K562 (cell line): ENCODE measurements at regions not wholly inside any gene's neighbourhood (a gene's known extent, or its start where the extent isn't known, plus 50 kb on each side); places are given as distances from the start of the nearest gene placed in this dataset.

Source experiments
- ATAC-seq: fragments of 200-7000 bp; cut with Tn5 transposase; 3 replicates; pipeline ENCODE4 v1.9.1; 2020; ENCODE audit warnings: moderate library complexity
- BruUV-seq: library from RNA; stranded (reverse); fragments of 400-500 nt; replicated peaks from 2 replicates; lab custom pipeline; 2021; lab: Mats Ljungman, UMichigan
- CTCF ChIA-PET: fragments of 300-600 bp; formaldehyde crosslinking; extraction: SDS; loops from one replicate; lab custom pipeline; 2021; ENCODE audit warnings: low intra/inter-chr PET ratio; lab: Yijun Ruan, JAX
- POLR2A ChIA-PET: fragments of 300-600, 350-650 bp; sonication (Branson Sonifier 250); formaldehyde crosslinking; extraction: SDS; loops from one replicate; lab custom pipeline; 2021; ENCODE audit warnings: antibody characterized with exemption, inconsistent platforms; lab: Yijun Ruan, JAX
- DNase-seq, 4 experiments: peaks; one replicate each; pipeline versions ENCODE4 v3.0.0 to v3.0.0-alpha.2; 2011 to 2018; ENCODE audit warnings: low spot score in 3 of 4, mixed read lengths in 3 of 4; ENCODE audit errors: extremely low read depth in 1 of 4
- FAIRE-seq: peaks from 2 replicates; lab custom pipeline; 2011; peaks lifted over from hg19 to GRCh38; lab: Jason Lieb, UNC
- H2AFZ ChIP-seq: 2 replicates; pipeline ENCODE4 v1.6.0; 2011; ENCODE audit warnings: low read depth, low read length, control low read depth, inconsistent platforms
- H3K27ac ChIP-seq: fragments of 200-600 bp; 3 replicates; pipeline ENCODE4 v1.8.0; 2011; ENCODE audit warnings: low read depth, mild to moderate bottlenecking, control low read depth, inconsistent platforms, low read length, moderate library complexity, mixed read lengths; ENCODE audit errors: extremely low read depth
- H3K27me3 ChIP-seq, 2 experiments: fragments of 300-600 bp in 1 of 2; 2 replicates in 1 of 2; 3 replicates in 1 of 2; pipeline versions ENCODE4 v1.6.0 to v1.8.0; 2011; ENCODE audit warnings: inconsistent platforms in 2 of 2, low read length in 2 of 2, mild to moderate bottlenecking in 1 of 2, mixed read lengths in 1 of 2, moderate library complexity in 1 of 2; ENCODE audit not compliant: control insufficient read depth in 2 of 2, insufficient read depth in 2 of 2
- H3K36me3 ChIP-seq: fragments of 300-600 bp; 3 replicates; pipeline ENCODE4 v1.8.0; 2011; ENCODE audit warnings: mild to moderate bottlenecking, low read length, inconsistent platforms; ENCODE audit not compliant: control insufficient read depth, insufficient read depth
- H3K4me1 ChIP-seq, 2 experiments: fragments of 200-600 bp in 1 of 2; replicated peaks in 1 of 2; 2 replicates in 1 of 2; 3 replicates in 1 of 2; pipeline versions ENCODE4 v1.5.1 to v1.8.0; 2011; ENCODE audit warnings: inconsistent platforms in 2 of 2, low read length in 2 of 2, mild to moderate bottlenecking in 1 of 2, mixed read lengths in 1 of 2, moderate library complexity in 1 of 2; ENCODE audit not compliant: control insufficient read depth in 2 of 2, insufficient read depth in 2 of 2
- H3K4me2 ChIP-seq: 2 replicates; pipeline ENCODE4 v1.6.1; 2011; ENCODE audit warnings: low read length, control low read depth, inconsistent platforms, mixed read lengths; ENCODE audit not compliant: insufficient read depth
- H3K4me3 ChIP-seq: fragments of 200-600 bp; sonication (generic), shearing (Covaris generic); 2 replicates; pipeline ENCODE4 v1.5.1; 2016; ENCODE audit warnings: control low read depth, inconsistent platforms
- H3K79me2 ChIP-seq: fragments of 200-600 bp; 3 replicates; pipeline ENCODE4 v1.8.0; 2011; ENCODE audit warnings: low read length, inconsistent platforms; ENCODE audit not compliant: control insufficient read depth, insufficient read depth
- H3K9ac ChIP-seq, 2 experiments: 2 replicates each; pipeline versions ENCODE4 v1.6.0 to v1.6.1; 2011; ENCODE audit warnings: low read depth in 2 of 2, low read length in 2 of 2, control low read depth in 1 of 2, inconsistent platforms in 1 of 2, mild to moderate bottlenecking in 1 of 2, mixed read lengths in 1 of 2; ENCODE audit not compliant: insufficient read depth in 1 of 2
- H3K9me1 ChIP-seq: one replicate; pipeline ENCODE4 v1.6.0; 2011; ENCODE audit warnings: inconsistent platforms, mild to moderate bottlenecking, low read length, moderate library complexity; ENCODE audit not compliant: control insufficient read depth, insufficient read depth
- H3K9me3 ChIP-seq: replicated peaks from 2 replicates; pipeline ENCODE4 v1.5.1; 2011; ENCODE audit warnings: low read depth, low read length, inconsistent platforms; ENCODE audit not compliant: control insufficient read depth, insufficient read depth
- H4K20me1 ChIP-seq: replicated peaks from 2 replicates; pipeline ENCODE4 v1.6.1; 2011; ENCODE audit warnings: low read length, inconsistent platforms, mixed read lengths; ENCODE audit not compliant: control insufficient read depth, insufficient read depth
- CBX3 ChIP-seq, 2 experiments: IDR thresholded peaks; 1 replicate in 1 of 2; 2 replicates in 1 of 2; pipeline ENCODE4 v1.6.1; 2012; ENCODE audit warnings: inconsistent platforms in 2 of 2, low read length in 2 of 2, borderline replicate concordance in 1 of 2, control low read depth in 1 of 2
- DNMT1 ChIP-seq: fragments of 450-650 bp; IDR thresholded peaks from 2 replicates; pipeline ENCODE4 v1.6.1; 2016; ENCODE audit warnings: antibody characterized with exemption, mild to moderate bottlenecking
- EHMT2 ChIP-seq: fragments of 450-650 bp; IDR thresholded peaks from 2 replicates; pipeline ENCODE4 v1.6.1; 2018; ENCODE audit warnings: antibody characterized with exemption
- KHSRP ChIP-seq: fragments of 450-650 bp; IDR thresholded peaks from 2 replicates; pipeline ENCODE4 v1.6.1; 2017
- MAFF ChIP-seq: IDR thresholded peaks from 2 replicates; pipeline ENCODE4 v1.6.1; 2012; ENCODE audit warnings: low read length, improper control_type of control experiment
- MYBL2 ChIP-seq, 2 experiments: fragments of 450-650 bp in 1 of 2; sonication (generic) in 1 of 2; formaldehyde crosslinking in 1 of 2; IDR thresholded peaks; 2 replicates each; pipeline versions ENCODE4 v1.6.1 to v1.8.1; 2017 to 2022; ENCODE audit warnings: borderline replicate concordance in 1 of 2, inconsistent platforms in 1 of 2, low read depth in 1 of 2, mild to moderate bottlenecking in 1 of 2, missing genetic modification reagents in 1 of 2, moderate library complexity in 1 of 2
- SMARCA5 ChIP-seq: fragments of 450-650 bp; IDR thresholded peaks from 2 replicates; pipeline ENCODE4 v1.6.1; 2016
- TEAD4 ChIP-seq, 2 experiments: sonication (generic) in 1 of 2; formaldehyde crosslinking in 1 of 2; IDR thresholded peaks; 2 replicates each; pipeline versions ENCODE4 v1.6.1 to v1.8.0; 2012 to 2022; ENCODE audit warnings: borderline replicate concordance in 1 of 2, inconsistent platforms in 1 of 2, low read length in 1 of 2, mild to moderate bottlenecking in 1 of 2, missing genetic modification reagents in 1 of 2
- THRAP3 ChIP-seq: fragments of 450-650 bp; IDR thresholded peaks from 2 replicates; pipeline ENCODE4 v1.6.1; 2016; ENCODE audit warnings: mild to moderate bottlenecking, inconsistent platforms, borderline replicate concordance
- ZBTB17 ChIP-seq: fragments of 450-650 bp; formaldehyde crosslinking; IDR thresholded peaks from 2 replicates; pipeline ENCODE4 v1.4.0; 2020; ENCODE audit warnings: mild to moderate bottlenecking
- ZFP36 ChIP-seq: fragments of 150-350 bp; IDR thresholded peaks from 2 replicates; pipeline ENCODE4 v1.6.1; 2018; ENCODE audit warnings: low read length, low read depth; ENCODE audit not compliant: partially characterized antibody
- ZNF445 ChIP-seq: fragments of 250-450 bp; sonication (Bioruptor Pico); IDR thresholded peaks from 2 replicates; pipeline ENCODE4 v1.4.0; 2020; ENCODE audit warnings: low read depth, mild to moderate bottlenecking, moderate library complexity
- WGBS: fragments of 100-300 bp; shearing (Covaris generic); methylation state at CpG from one replicate; pipeline ENCODE4 v1.1.6; 2016; ENCODE audit warnings: low coverage, mixed read lengths; ENCODE audit not compliant: insufficient coverage; ENCODE audit errors: missing lambda C conversion rate; 5-methylcytosine and 5-hydroxymethylcytosine counted together
- in situ Hi-C: fragments of 300-500 bp; cut with MboI; formaldehyde crosslinking; loops from 4 replicates; pipeline ENCODE4 v1.15.0; 2018; ENCODE audit warnings: inconsistent platforms, mixed read lengths
- intact Hi-C: fragments of 100-400 bp; cut with micrococcal nuclease; formaldehyde crosslinking; loops from 2 replicates; pipeline ENCODE4 v1.14.2; 2022

- ChIA-PET POLR2A (no interaction called here), CTCF (interaction anchor here (1.1 to 1.3 kb wide), 2 partner anchors 48 to 464 kb away, joined by 7 to 12 read pairs; no protein-coding TSS in a partner anchor)
- ATAC-seq (no peak), DNase-seq (no peak)
- intact Hi-C loops, result loop anchor here (1.0 to 5.0 kb wide), 2 partner anchors 48 to 440 kb away; no protein-coding TSS in a partner anchor
- Histone ChIP-seq H3K4me3 (no peak overlapping the region), H3K4me1 (no peaks in the 10 kb centered on the region), H3K27ac (no peak overlapping the region)
- TF ChIP-seq DNMT1, result no peak
- TF ChIP-seq ZNF445, result no peak
- TF ChIP-seq SMARCA5, result no peak
- no peak for TF ChIP-seq THRAP3
- TF ChIP-seq ZFP36, result no peak
- TF ChIP-seq CBX3 (IDR thresholded peaks at IDR 0.05; ENCODE audit: borderline replicate concordance in 1 of 2, low read length in 2 of 2), result no peak
- TF ChIP-seq KHSRP, result no peak
- no peak for TF ChIP-seq TEAD4 (IDR thresholded peaks at IDR 0.05; ENCODE audit: low read length)
- no peak for TF ChIP-seq TEAD4 (CRISPR knock-in tag; IDR thresholded peaks at IDR 0.05; ENCODE audit: borderline replicate concordance)
- no peak for TF ChIP-seq EHMT2
- no peak for TF ChIP-seq ZBTB17 (CRISPR knock-in tag)
- no peak for TF ChIP-seq MYBL2 (IDR thresholded peaks at IDR 0.05; ENCODE audit: low read depth)
- no peak for TF ChIP-seq MYBL2 (CRISPR knock-in tag; IDR thresholded peaks at IDR 0.05; ENCODE audit: borderline replicate concordance)
- TF ChIP-seq MAFF, result no peak
- TF ChIP-seq, all 486 proteins: peak for 0
- Histone ChIP-seq H3K9me3 (no peaks in the 10 kb centered on the region), H2AFZ (no peak overlapping the region), H4K20me1 (no peaks in the 10 kb centered on the region), H3K36me3 (no peaks in the 10 kb centered on the region), H3K9ac (no peak overlapping the region), H3K9me1 (no peaks in the 10 kb centered on the region), H3K4me2 (no peak overlapping the region), H3K79me2 (no peaks in the 10 kb centered on the region), H3K27me3 (peaks cover 0 to 2% of the 10 kb centered on the region in 2 experiments; a peak in 2 of 5 replicates)
- no peak for FAIRE-seq
- 3% methylated on average over 5 of the region's 5 CpGs for WGBS
- in situ Hi-C loops, result no loop called here
- no TSS peak for BruUV-seq
Observed at GRCh38 chr1:101356604-101357443, 120.0 kb downstream of the S1PR1 start.
